SH-SY5Y (cell line): ENCODE measurements at regions not wholly inside any gene's neighbourhood (a gene's known extent, or its start where the extent isn't known, plus 50 kb on each side); places are given as distances from the start of the nearest gene placed in this dataset.

Source experiments
- GATA2 ChIP-seq: IDR thresholded peaks from 2 replicates; pipeline ENCODE4 v1.6.1; 2011; ENCODE audit warnings: mild to moderate bottlenecking, low read depth, low read length
- GATA3 ChIP-seq: IDR thresholded peaks from 2 replicates; pipeline ENCODE4 v1.6.1; 2011; ENCODE audit warnings: low read depth, mild to moderate bottlenecking, low read length, moderate library complexity

GRCh38 chr7:148515728-148516695, 74.6 kb upstream of the C7orf33 start:
- TF ChIP-seq GATA2 (no peak), GATA3 (no peak)
